ENCODE measurements at regions not wholly inside any gene's neighbourhood (a gene's known extent, or its start where the extent isn't known, plus 50 kb on each side); places are given as distances from the start of the nearest gene placed in this dataset.

GRCh38 chr11:104736502-104736901 lies 161.8 kb downstream of the CASP12 start:
- Histone ChIP-seq H3K9me3 (no peaks in the 10 kb centered on the region), H3K4me1 (no peaks in the 10 kb centered on the region), H3K27ac (no peak overlapping the region), H3K36me3 (no peaks in the 10 kb centered on the region), H3K4me3 (no peak overlapping the region), H3K27me3 (no peaks in the 10 kb centered on the region)
- no peak for TF ChIP-seq CTCF (IDR thresholded peaks at IDR 0.05)
- DNase-seq (ENCODE audit: low spot score): no peak

DNA sequence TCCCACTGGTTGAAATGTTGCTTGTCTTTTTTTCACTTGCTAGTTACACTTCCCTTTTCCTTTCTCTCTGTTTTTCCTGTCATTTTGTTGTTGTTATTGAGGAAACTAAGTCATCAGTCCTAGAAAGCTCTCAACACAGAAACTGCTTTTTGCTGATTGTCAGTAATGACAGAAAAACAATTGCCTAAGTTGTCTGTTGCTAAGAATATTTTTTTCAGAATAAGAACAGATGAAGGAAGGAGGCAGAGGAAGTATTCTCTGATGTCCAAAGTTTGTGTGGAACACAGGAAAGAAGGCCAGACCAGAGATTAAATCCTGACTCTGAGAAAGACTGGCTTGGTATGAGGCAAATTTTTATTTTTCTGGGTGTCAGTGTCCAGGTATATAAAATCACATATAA lies 163.3 kb downstream of the CASP12 start:
- TF ChIP-seq CTCF (IDR thresholded peaks at IDR 0.05): no peak
- no peaks in the 10 kb centered on the region for H3K36me3 ChIP-seq
- H3K27me3 ChIP-seq: no peaks in the 10 kb centered on the region
- H3K4me1 ChIP-seq: no peaks in the 10 kb centered on the region
- no peaks in the 10 kb centered on the region for H3K9me3 ChIP-seq
- H3K27ac ChIP-seq: no peak overlapping the region
- DNase-seq (ENCODE audit: low spot score): no peak
- H3K4me3 ChIP-seq: no peak overlapping the region

DNA sequence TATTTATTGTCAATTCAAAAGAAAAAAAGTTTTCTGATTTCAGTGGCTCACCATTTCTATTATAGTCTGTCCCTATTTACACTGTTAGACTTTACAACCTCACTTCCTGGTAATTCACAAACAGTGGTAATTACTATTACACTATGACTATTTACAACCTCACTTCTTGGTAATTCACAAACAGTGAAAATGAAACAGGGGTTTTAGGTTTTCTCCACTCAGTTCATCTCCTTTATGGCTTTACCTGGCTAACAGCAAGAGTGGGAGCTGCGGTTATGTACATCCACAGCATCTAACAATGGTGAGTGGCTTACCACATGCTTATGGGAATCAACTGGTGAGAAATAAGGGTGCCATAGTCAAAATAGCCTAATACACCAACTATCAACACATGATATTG lies 166.4 kb downstream of the CASP12 start:
- DNase-seq (ENCODE audit: low spot score): no peak
- no peak for TF ChIP-seq CTCF (IDR thresholded peaks at IDR 0.05)
- no peaks in the 10 kb centered on the region for H3K27me3 ChIP-seq
- H3K4me1 ChIP-seq: no peaks in the 10 kb centered on the region
- no peak overlapping the region for H3K27ac ChIP-seq
- no peak overlapping the region for H3K4me3 ChIP-seq
- no peaks in the 10 kb centered on the region for H3K9me3 ChIP-seq
- no peaks in the 10 kb centered on the region for H3K36me3 ChIP-seq

DNA sequence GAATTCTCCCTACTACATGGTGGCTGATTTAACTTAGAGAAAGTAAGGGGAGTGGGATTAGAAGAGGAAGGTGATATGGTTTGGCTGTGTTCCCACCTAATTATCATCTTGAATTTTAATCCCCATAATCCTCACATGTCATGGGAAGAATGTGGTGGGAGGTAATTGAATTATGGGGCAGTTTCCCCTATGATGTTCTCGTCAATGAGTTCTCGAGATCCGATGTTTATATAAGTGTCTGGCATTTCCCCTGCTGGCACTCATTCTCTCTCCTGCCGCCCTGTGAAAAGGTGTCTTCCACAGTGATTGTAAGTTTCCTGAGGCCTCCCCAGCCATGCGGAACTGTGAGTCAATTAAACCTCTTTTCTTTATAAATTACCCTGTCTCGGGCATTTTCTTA lies 169.3 kb downstream of the CASP12 start:
- no peaks in the 10 kb centered on the region for H3K36me3 ChIP-seq
- no peaks in the 10 kb centered on the region for H3K9me3 ChIP-seq
- DNase-seq (ENCODE audit: low spot score): no peak
- no peaks in the 10 kb centered on the region for H3K4me1 ChIP-seq
- H3K4me3 ChIP-seq: no peak overlapping the region
- no peak for TF ChIP-seq CTCF (IDR thresholded peaks at IDR 0.05)
- H3K27me3 ChIP-seq: no peaks in the 10 kb centered on the region
- H3K27ac ChIP-seq: no peak overlapping the region

- peaks cover 0 to 8% of the 10 kb centered on the region in 2 donors for H3K9me3 ChIP-seq
- no peak for TF ChIP-seq CTCF (IDR thresholded peaks at IDR 0.05)
- DNase-seq (ENCODE audit: low spot score): no peak
- no peaks in the 10 kb centered on the region for H3K36me3 ChIP-seq
- H3K4me1 ChIP-seq: no peaks in the 10 kb centered on the region
- H3K27ac ChIP-seq: no peak overlapping the region
- H3K4me3 ChIP-seq: no peak overlapping the region
- no peaks in the 10 kb centered on the region for H3K27me3 ChIP-seq
Observed at GRCh38 chr11:104727768-104728167, 170.5 kb downstream of the CASP12 start.

GRCh38 chr11:104727095-104727494 lies 171.2 kb downstream of the CASP12 start:
- no peak for DNase-seq (ENCODE audit: low spot score)
- H3K27ac ChIP-seq: no peak overlapping the region
- no peaks in the 10 kb centered on the region for H3K36me3 ChIP-seq
- no peak for TF ChIP-seq CTCF (IDR thresholded peaks at IDR 0.05)
- H3K4me1 ChIP-seq: no peaks in the 10 kb centered on the region
- H3K4me3 ChIP-seq: no peak overlapping the region
- peaks cover 0 to 15% of the 10 kb centered on the region in 2 donors for H3K9me3 ChIP-seq
- no peaks in the 10 kb centered on the region for H3K27me3 ChIP-seq
